NB4 (cell line): ENCODE measurements at regions not wholly inside any gene's neighbourhood (a gene's known extent, or its start where the extent isn't known, plus 50 kb on each side); places are given as distances from the start of the nearest gene placed in this dataset.

Source experiments
- MYC ChIP-seq: IDR thresholded peaks from 2 replicates; pipeline ENCODE4 v1.6.1; 2011; ENCODE audit warnings: low read depth, low read length
- POLR2A ChIP-seq: IDR thresholded peaks from 2 replicates; pipeline ENCODE4 v1.6.1; 2011; ENCODE audit warnings: mild to moderate bottlenecking; ENCODE audit not compliant: insufficient read length; ENCODE audit errors: extremely low read depth
- TF ChIP-seq, protein P1 (sequence below): IDR thresholded peaks from one replicate; pipeline ENCODE4 v1.5.1; 2012; ENCODE audit warnings: low read depth, low read length
- TF ChIP-seq, protein P2 (sequence below): IDR thresholded peaks from 2 replicates; pipeline ENCODE4 v1.6.1; 2011; ENCODE audit warnings: low read depth, low read length

DNA sequence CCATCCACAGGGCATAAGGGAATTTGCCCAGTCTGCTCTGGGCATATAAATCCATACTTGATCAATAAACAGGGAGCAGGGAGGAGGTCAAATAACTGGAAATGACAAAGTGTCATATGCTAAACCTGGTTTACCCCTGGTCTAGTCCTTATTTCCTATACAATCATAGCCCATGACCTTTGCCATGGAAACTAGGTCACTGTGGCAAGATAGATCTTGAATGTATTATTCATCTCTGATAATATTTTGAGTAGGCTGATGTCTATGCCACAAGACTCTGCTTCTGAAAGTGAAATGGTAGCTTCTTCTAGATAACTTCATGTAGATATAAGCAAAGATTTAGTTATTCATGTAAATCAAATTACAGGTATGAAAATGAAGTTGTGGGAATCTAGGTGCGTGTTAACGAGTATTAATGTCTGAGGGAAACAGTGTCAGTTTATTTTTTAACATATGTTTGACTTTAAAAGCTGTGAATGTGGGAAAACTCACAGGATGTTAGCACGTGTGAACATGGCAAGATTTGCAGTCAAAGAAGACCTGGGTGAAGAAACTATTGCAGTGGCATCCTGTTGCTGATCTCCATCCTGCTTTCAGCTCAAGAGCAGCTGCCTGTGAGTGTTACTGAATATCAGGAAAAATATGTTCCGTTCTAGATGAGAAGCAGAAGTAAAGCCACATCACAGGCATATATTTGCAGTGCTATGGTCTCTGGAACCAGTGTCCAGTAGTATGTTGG, 81.8 kb upstream of the NDP start:
- TF ChIP-seq, protein P1, sequence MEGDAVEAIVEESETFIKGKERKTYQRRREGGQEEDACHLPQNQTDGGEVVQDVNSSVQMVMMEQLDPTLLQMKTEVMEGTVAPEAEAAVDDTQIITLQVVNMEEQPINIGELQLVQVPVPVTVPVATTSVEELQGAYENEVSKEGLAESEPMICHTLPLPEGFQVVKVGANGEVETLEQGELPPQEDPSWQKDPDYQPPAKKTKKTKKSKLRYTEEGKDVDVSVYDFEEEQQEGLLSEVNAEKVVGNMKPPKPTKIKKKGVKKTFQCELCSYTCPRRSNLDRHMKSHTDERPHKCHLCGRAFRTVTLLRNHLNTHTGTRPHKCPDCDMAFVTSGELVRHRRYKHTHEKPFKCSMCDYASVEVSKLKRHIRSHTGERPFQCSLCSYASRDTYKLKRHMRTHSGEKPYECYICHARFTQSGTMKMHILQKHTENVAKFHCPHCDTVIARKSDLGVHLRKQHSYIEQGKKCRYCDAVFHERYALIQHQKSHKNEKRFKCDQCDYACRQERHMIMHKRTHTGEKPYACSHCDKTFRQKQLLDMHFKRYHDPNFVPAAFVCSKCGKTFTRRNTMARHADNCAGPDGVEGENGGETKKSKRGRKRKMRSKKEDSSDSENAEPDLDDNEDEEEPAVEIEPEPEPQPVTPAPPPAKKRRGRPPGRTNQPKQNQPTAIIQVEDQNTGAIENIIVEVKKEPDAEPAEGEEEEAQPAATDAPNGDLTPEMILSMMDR, result no peak
- no peak for TF ChIP-seq POLR2A
- no peak for TF ChIP-seq MYC
- TF ChIP-seq, protein P2, sequence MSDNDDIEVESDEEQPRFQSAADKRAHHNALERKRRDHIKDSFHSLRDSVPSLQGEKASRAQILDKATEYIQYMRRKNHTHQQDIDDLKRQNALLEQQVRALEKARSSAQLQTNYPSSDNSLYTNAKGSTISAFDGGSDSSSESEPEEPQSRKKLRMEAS, result no peak
